Peyer's patch (tissue), 4 donors: ENCODE measurements at regions not wholly inside any gene's neighbourhood (a gene's known extent, or its start where the extent isn't known, plus 50 kb on each side); places are given as distances from the start of the nearest gene placed in this dataset.

Experiments used
- DNase-seq, 3 donors: peaks; one replicate each; pipeline ENCODE4 v3.0.0-alpha.2; 2017 to 2019
- H3K27ac ChIP-seq, 4 donors: fragments of 200-600 bp; sonication (generic); one replicate each; pipeline ENCODE4 v1.5.1; 2016 to 2019
- H3K27me3 ChIP-seq, 2 donors: fragments of 200-600 bp; sonication (generic); one replicate each; pipeline ENCODE4 v1.5.1; 2019
- H3K36me3 ChIP-seq, 3 donors: fragments of 200-600 bp; sonication (generic); one replicate each; pipeline ENCODE4 v1.5.1; 2016 to 2019
- H3K4me1 ChIP-seq, 4 donors: fragments of 200-600 bp; sonication (generic); one replicate each; pipeline ENCODE4 v1.5.1; 2016 to 2019
- H3K4me3 ChIP-seq, 4 donors: fragments of 200-600 bp; sonication (generic); 1 replicate in 3 of 4; 2 replicates in 1 of 4; pipeline ENCODE4 v1.5.1; 2016 to 2019; ENCODE audit warnings: mild to moderate bottlenecking in 1 of 4
- H3K9me3 ChIP-seq, 4 donors: fragments of 200-600 bp; sonication (generic); one replicate each; pipeline ENCODE4 v1.5.1; 2016 to 2019; ENCODE audit warnings: mild to moderate bottlenecking in 1 of 4
- CTCF ChIP-seq, 6 experiments: fragments of 450-650 bp in 4 of 6; fragments of 200-600 bp in 2 of 6; sonication (generic) in 1 of 6; IDR thresholded peaks; one replicate each; pipeline ENCODE4 v1.5.1; 2017 to 2019; ENCODE audit warnings: antibody characterized with exemption in 6 of 6, mild to moderate bottlenecking in 3 of 6, moderate library complexity in 1 of 6
- POLR2A ChIP-seq, 2 donors: fragments of 450-650 bp; IDR thresholded peaks; one replicate each; pipeline ENCODE4 v1.5.1; 2017; ENCODE audit warnings: antibody characterized with exemption in 2 of 2, mild to moderate bottlenecking in 2 of 2, moderate library complexity in 2 of 2

GRCh38 chr7:17007841-17008240 lies 126.1 kb upstream of the AGR3 start:
- DNase-seq = no peak
- TF ChIP-seq CTCF (IDR thresholded peaks at IDR 0.05) (no peak), POLR2A (IDR thresholded peaks at IDR 0.05) (no peak)
- no peaks in the 10 kb centered on the region for H3K27me3 ChIP-seq
- no peaks in the 10 kb centered on the region for H3K36me3 ChIP-seq
- H3K4me3 ChIP-seq = no peak overlapping the region
- H3K27ac ChIP-seq = no peak overlapping the region
- H3K9me3 ChIP-seq = no peaks in the 10 kb centered on the region
- H3K4me1 ChIP-seq = no peaks in the 10 kb centered on the region

GRCh38 chr7:17009007-17009719 lies 127.4 kb upstream of the AGR3 start:
- no peak for TF ChIP-seq POLR2A (IDR thresholded peaks at IDR 0.05)
- peak in 5 of 6 experiments; percentile 19 to 59 (median 48) for TF ChIP-seq CTCF (IDR thresholded peaks at IDR 0.05)
- no peaks in the 10 kb centered on the region for H3K4me1 ChIP-seq
- H3K4me3 ChIP-seq = no peak overlapping the region
- no peaks in the 10 kb centered on the region for H3K9me3 ChIP-seq
- no peak for DNase-seq
- H3K27ac ChIP-seq = no peak overlapping the region
- H3K27me3 ChIP-seq = no peaks in the 10 kb centered on the region
- H3K36me3 ChIP-seq = no peaks in the 10 kb centered on the region

GRCh38 chr7:17009933-17010332 lies 128.2 kb upstream of the AGR3 start:
- H3K4me1 ChIP-seq = no peaks in the 10 kb centered on the region
- H3K9me3 ChIP-seq = no peaks in the 10 kb centered on the region
- DNase-seq = no peak
- no peaks in the 10 kb centered on the region for H3K27me3 ChIP-seq
- H3K27ac ChIP-seq = no peak overlapping the region
- H3K4me3 ChIP-seq = no peak overlapping the region
- no peaks in the 10 kb centered on the region for H3K36me3 ChIP-seq
- TF ChIP-seq POLR2A (IDR thresholded peaks at IDR 0.05) (no peak), CTCF (IDR thresholded peaks at IDR 0.05) (no peak)

GRCh38 chr7:17010637-17011300 lies 129.0 kb upstream of the AGR3 start:
- no peaks in the 10 kb centered on the region for H3K36me3 ChIP-seq
- TF ChIP-seq POLR2A (IDR thresholded peaks at IDR 0.05) = no peak
- no peak for TF ChIP-seq CTCF (IDR thresholded peaks at IDR 0.05)
- no peaks in the 10 kb centered on the region for H3K27me3 ChIP-seq
- H3K9me3 ChIP-seq = no peaks in the 10 kb centered on the region
- no peak for DNase-seq
- no peak overlapping the region for H3K27ac ChIP-seq
- peaks cover 0 to 4% (median 0%) of the 10 kb centered on the region in 4 donors for H3K4me1 ChIP-seq
- H3K4me3 ChIP-seq = no peak overlapping the region

GRCh38 chr7:17013204-17013603 lies 131.4 kb upstream of the AGR3 start:
- TF ChIP-seq CTCF (IDR thresholded peaks at IDR 0.05) = no peak
- no peak for TF ChIP-seq POLR2A (IDR thresholded peaks at IDR 0.05)
- H3K36me3 ChIP-seq = no peaks in the 10 kb centered on the region
- no peak for DNase-seq
- H3K9me3 ChIP-seq = no peaks in the 10 kb centered on the region
- H3K4me1 ChIP-seq = peaks cover 0 to 5% (median 0%) of the 10 kb centered on the region in 4 donors
- no peaks in the 10 kb centered on the region for H3K27me3 ChIP-seq
- H3K4me3 ChIP-seq = no peak overlapping the region
- no peak overlapping the region for H3K27ac ChIP-seq
